ENCODE measurements at regions not wholly inside any gene's neighbourhood (a gene's known extent, or its start where the extent isn't known, plus 50 kb on each side); places are given as distances from the start of the nearest gene placed in this dataset.

DNA sequence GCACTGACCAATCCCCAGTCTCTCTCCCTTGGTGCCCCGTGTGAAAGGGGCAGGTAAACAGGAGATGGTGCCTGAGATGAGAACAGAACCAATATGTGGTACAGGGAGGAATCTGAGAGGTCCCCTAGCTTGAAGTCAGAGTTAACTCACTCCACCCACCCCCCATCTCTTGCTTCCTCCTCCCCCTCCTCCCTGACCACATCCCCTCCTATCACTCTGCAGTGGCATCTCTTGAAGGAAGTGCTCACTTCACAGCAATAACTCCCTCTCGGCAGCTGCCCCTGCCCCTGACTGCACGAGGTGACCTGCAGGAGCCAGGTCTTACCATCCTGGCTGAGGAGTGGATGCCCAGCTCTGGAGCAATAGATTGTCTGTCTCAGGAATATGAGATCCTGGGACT is 224.0 kb downstream of the GAS1 start:
- Histone ChIP-seq H3K4me1 (ENCODE audit: control insufficient read depth in 2 of 2, insufficient read depth in 2 of 2, low read length in 2 of 2) (no peaks in the 10 kb centered on the region), H3K9me3 (ENCODE audit: control insufficient read depth in 2 of 3, low read length in 3 of 3) (no peaks in the 10 kb centered on the region), H3K27me3 (ENCODE audit: control insufficient read depth in 2 of 2, insufficient read depth in 2 of 2, low read length in 2 of 2) (no peaks in the 10 kb centered on the region), H3K36me3 (ENCODE audit: control insufficient read depth in 2 of 3, insufficient read depth in 3 of 3, low read length in 3 of 3) (no peaks in the 10 kb centered on the region), H3K4me3 (ENCODE audit: low read length) (no peak overlapping the region), H3K27ac (ENCODE audit: low read depth, low read length) (no peak overlapping the region)
- DNase-seq, result peak in 1 of 9 donors; percentile 7
- H3K4me3 Mint-ChIP-seq, result no peak overlapping the region
- peak overlapping the region in 2 of 9 donors; percentile 19 to 51 for H3K27ac Mint-ChIP-seq
- peaks cover 0 to 4% (median 0%) of the 10 kb centered on the region in 11 donors for H3K9me3 Mint-ChIP-seq
- no peaks in the 10 kb centered on the region for H3K36me3 Mint-ChIP-seq
- peaks cover 0 to 8% (median 0%) of the 10 kb centered on the region in 7 donors for H3K4me1 Mint-ChIP-seq
- CTCF ChIA-PET, result no interaction called here
- POLR2A ChIA-PET, result no interaction called here
- peaks cover 0 to 10% (median 2%) of the 10 kb centered on the region in 5 donors for H3K27me3 Mint-ChIP-seq
- intact Hi-C loops (cut with micrococcal nuclease), result no loop called here
- peak; percentile 68 for ATAC-seq

DNA sequence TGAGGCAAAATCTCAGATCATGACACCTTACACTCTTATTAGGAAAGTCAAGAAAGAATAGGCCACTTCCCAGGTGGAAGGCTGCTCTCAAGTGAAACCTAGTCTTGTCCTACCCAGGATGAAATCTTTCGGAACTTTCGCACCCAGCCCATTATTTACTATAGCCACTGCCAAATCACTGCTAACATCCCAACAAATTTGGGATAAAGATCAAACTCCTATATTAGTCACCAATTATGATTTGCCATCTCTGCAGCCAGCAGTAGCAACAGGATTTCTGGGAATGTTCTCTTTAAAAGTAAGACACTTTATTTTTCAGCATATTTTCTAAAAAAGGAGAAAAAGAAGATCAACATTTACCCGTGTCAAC is 224.6 kb downstream of the GAS1 start:
- Mint-ChIP-seq H3K4me1 (peaks cover 0 to 8% (median 0%) of the 10 kb centered on the region in 7 donors), H3K9me3 (peaks cover 0 to 3% (median 0%) of the 10 kb centered on the region in 11 donors), H3K27me3 (peaks cover 0 to 9% (median 4%) of the 10 kb centered on the region in 5 donors), H3K27ac (peak overlapping the region in 1 of 9 donors; percentile 51), H3K4me3 (no peak overlapping the region), H3K36me3 (no peaks in the 10 kb centered on the region)
- no peak for ATAC-seq
- Histone ChIP-seq H3K4me3 (ENCODE audit: low read length) (no peak overlapping the region), H3K36me3 (ENCODE audit: control insufficient read depth in 2 of 3, insufficient read depth in 3 of 3, low read length in 3 of 3) (no peaks in the 10 kb centered on the region), H3K4me1 (ENCODE audit: control insufficient read depth in 2 of 2, insufficient read depth in 2 of 2, low read length in 2 of 2) (no peaks in the 10 kb centered on the region), H3K9me3 (ENCODE audit: control insufficient read depth in 2 of 3, low read length in 3 of 3) (no peaks in the 10 kb centered on the region), H3K27ac (ENCODE audit: low read depth, low read length) (no peak overlapping the region), H3K27me3 (ENCODE audit: control insufficient read depth in 2 of 2, insufficient read depth in 2 of 2, low read length in 2 of 2) (no peaks in the 10 kb centered on the region)
- intact Hi-C loops (cut with micrococcal nuclease), result no loop called here
- ChIA-PET POLR2A (no interaction called here), CTCF (no interaction called here)
- DNase-seq, result no peak

DNA sequence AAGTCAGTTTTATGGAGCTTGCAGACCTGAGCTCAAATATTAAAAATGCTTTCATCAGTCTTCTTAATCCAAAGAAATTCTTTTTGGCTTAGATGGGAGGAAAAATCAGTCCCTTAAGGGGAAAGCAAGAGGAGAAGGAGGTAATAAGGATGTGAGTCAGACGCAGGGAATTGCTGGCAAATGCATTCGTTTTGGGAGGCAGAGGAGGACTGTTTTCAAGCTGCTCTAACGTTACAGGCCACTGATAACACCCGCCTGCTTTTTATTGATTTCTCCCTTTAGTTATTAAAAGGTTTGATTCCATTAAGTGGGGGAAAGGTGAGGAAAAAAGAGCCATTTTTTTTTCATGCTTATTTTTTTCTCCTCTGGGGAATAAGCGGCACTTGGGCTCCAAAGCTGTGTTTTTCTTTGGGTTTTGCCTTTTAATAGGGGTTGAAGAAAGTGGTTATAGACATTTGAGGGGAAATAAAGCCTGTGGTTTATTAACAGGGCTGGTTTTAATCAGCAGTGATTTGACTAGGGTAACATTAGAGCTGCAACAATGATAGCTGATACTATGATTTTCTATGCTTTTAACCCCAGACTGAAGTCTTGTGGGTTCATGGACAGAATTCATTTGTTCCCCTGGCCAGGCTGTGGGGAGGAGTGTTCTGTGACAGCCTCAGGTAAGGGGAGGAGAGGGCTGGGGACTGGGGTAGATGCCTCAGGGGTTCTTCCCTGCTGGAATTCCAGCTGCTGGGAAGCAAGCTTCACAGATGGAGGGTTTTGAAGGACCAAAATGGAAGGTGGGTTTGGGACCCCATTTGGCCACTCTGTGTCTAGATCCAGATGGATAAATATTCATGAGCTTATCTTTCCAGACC is 225.2 kb downstream of the GAS1 start:
- no peak for ATAC-seq
- no peak overlapping the region for H3K27ac ChIP-seq (ENCODE audit: low read depth, low read length)
- intact Hi-C loops (cut with micrococcal nuclease), result no loop called here
- no peaks in the 10 kb centered on the region for H3K9me3 ChIP-seq (ENCODE audit: control insufficient read depth in 2 of 3, low read length in 3 of 3)
- H3K27me3 Mint-ChIP-seq, result peaks cover 0 to 10% (median 5%) of the 10 kb centered on the region in 5 donors
- no peak overlapping the region for H3K4me3 ChIP-seq (ENCODE audit: low read length)
- no peak overlapping the region for H3K27ac Mint-ChIP-seq
- H3K4me3 Mint-ChIP-seq, result no peak overlapping the region
- H3K9me3 Mint-ChIP-seq, result peaks cover 0 to 1% (median 0%) of the 10 kb centered on the region in 11 donors
- H3K36me3 ChIP-seq (ENCODE audit: control insufficient read depth in 2 of 3, insufficient read depth in 3 of 3, low read length in 3 of 3), result no peaks in the 10 kb centered on the region
- no peaks in the 10 kb centered on the region for H3K36me3 Mint-ChIP-seq
- CTCF ChIA-PET, result no interaction called here
- DNase-seq, result no peak
- H3K4me1 ChIP-seq (ENCODE audit: control insufficient read depth in 2 of 2, insufficient read depth in 2 of 2, low read length in 2 of 2), result no peaks in the 10 kb centered on the region
- peaks cover 0 to 8% (median 0%) of the 10 kb centered on the region in 7 donors for H3K4me1 Mint-ChIP-seq
- POLR2A ChIA-PET, result no interaction called here
- no peaks in the 10 kb centered on the region for H3K27me3 ChIP-seq (ENCODE audit: control insufficient read depth in 2 of 2, insufficient read depth in 2 of 2, low read length in 2 of 2)

DNA sequence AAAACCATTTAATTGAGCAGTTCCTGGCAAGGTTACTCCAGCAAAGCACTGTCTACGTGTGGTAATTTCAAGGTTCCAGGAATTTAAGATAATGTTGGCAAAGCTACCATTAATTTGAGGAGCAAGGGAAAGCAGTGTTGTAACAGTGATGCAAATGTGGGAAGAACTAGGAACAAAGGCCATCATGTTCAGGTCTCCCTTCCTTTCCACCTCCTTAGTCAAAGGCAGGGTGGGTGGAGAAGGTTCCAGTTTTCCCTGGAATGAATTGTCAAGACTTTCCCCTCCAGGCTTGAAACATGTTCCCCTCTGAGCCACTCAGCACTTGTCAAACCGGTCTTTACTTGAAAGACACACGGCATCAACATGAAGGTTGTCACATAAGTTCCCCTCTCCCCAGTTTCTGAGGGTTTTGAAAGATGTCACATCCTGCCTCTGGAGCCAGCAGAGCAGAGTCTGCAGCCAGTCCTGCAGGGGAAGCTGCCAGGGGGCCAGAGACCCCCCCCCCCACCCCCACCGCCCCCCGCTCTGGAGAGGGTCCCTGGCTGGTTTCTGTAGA is 226.0 kb downstream of the GAS1 start:
- no peaks in the 10 kb centered on the region for H3K36me3 ChIP-seq (ENCODE audit: control insufficient read depth in 2 of 3, insufficient read depth in 3 of 3, low read length in 3 of 3)
- Mint-ChIP-seq H3K27me3 (peaks cover 0 to 13% (median 6%) of the 10 kb centered on the region in 5 donors), H3K27ac (no peak overlapping the region), H3K36me3 (no peaks in the 10 kb centered on the region), H3K4me1 (peaks cover 0 to 8% (median 0%) of the 10 kb centered on the region in 7 donors), H3K4me3 (no peak overlapping the region), H3K9me3 (peaks cover 0 to 1% (median 0%) of the 10 kb centered on the region in 11 donors)
- H3K27me3 ChIP-seq (ENCODE audit: control insufficient read depth in 2 of 2, insufficient read depth in 2 of 2, low read length in 2 of 2), result no peaks in the 10 kb centered on the region
- ChIA-PET POLR2A (no interaction called here), CTCF (no interaction called here)
- H3K9me3 ChIP-seq (ENCODE audit: control insufficient read depth in 2 of 3, low read length in 3 of 3), result no peaks in the 10 kb centered on the region
- DNase-seq (no peak), ATAC-seq (no peak)
- H3K27ac ChIP-seq (ENCODE audit: low read depth, low read length), result no peak overlapping the region
- intact Hi-C loops (cut with micrococcal nuclease), result no loop called here
- H3K4me3 ChIP-seq (ENCODE audit: low read length), result no peak overlapping the region
- H3K4me1 ChIP-seq (ENCODE audit: control insufficient read depth in 2 of 2, insufficient read depth in 2 of 2, low read length in 2 of 2), result no peaks in the 10 kb centered on the region

DNA sequence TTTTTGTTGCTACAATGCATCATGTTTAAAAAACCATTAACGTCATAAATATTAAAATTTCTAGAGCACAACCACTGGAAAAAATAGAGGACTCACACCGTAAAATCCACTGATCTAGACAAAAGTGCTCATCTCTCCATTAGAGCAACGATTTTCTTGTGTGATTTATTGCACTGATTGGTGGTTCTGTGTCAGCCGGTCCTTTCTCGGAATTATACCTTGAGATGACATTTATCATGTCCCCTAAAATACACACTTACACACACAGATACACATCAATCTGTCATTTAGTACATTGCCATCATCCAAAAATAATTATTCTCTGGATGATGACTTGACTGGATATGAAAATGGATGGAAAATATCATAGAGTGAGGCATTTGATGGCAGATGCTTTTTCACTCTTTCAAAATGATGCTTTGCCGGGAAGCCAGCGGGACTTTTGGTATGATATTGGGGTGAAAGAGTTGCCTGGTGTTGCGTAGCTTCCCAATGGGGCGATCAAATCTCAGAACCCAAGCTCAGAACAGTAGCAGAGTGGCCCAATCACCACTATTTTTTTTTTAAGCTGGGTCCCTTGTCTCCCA is 226.6 kb downstream of the GAS1 start:
- no peaks in the 10 kb centered on the region for H3K9me3 ChIP-seq (ENCODE audit: control insufficient read depth in 2 of 3, low read length in 3 of 3)
- Mint-ChIP-seq H3K27me3 (peaks cover 0 to 19% (median 7%) of the 10 kb centered on the region in 5 donors), H3K4me1 (peaks cover 0 to 8% (median 0%) of the 10 kb centered on the region in 7 donors), H3K4me3 (no peak overlapping the region), H3K27ac (no peak overlapping the region), H3K36me3 (no peaks in the 10 kb centered on the region), H3K9me3 (peaks cover 0 to 2% (median 0%) of the 10 kb centered on the region in 11 donors)
- H3K27me3 ChIP-seq (ENCODE audit: control insufficient read depth in 2 of 2, insufficient read depth in 2 of 2, low read length in 2 of 2), result no peaks in the 10 kb centered on the region
- no peak overlapping the region for H3K4me3 ChIP-seq (ENCODE audit: low read length)
- CTCF ChIA-PET, result no interaction called here
- ATAC-seq (no peak), DNase-seq (no peak)
- intact Hi-C loops (cut with micrococcal nuclease), result no loop called here
- no peak overlapping the region for H3K27ac ChIP-seq (ENCODE audit: low read depth, low read length)
- no peaks in the 10 kb centered on the region for H3K36me3 ChIP-seq (ENCODE audit: control insufficient read depth in 2 of 3, insufficient read depth in 3 of 3, low read length in 3 of 3)
- H3K4me1 ChIP-seq (ENCODE audit: control insufficient read depth in 2 of 2, insufficient read depth in 2 of 2, low read length in 2 of 2), result no peaks in the 10 kb centered on the region
- POLR2A ChIA-PET, result no interaction called here

- Histone ChIP-seq H3K36me3 (ENCODE audit: control insufficient read depth in 2 of 3, insufficient read depth in 3 of 3, low read length in 3 of 3) (no peaks in the 10 kb centered on the region), H3K27ac (ENCODE audit: low read depth, low read length) (no peak overlapping the region), H3K4me3 (ENCODE audit: low read length) (no peak overlapping the region), H3K27me3 (ENCODE audit: control insufficient read depth in 2 of 2, insufficient read depth in 2 of 2, low read length in 2 of 2) (no peaks in the 10 kb centered on the region), H3K9me3 (ENCODE audit: control insufficient read depth in 2 of 3, low read length in 3 of 3) (no peaks in the 10 kb centered on the region), H3K4me1 (ENCODE audit: control insufficient read depth in 2 of 2, insufficient read depth in 2 of 2, low read length in 2 of 2) (no peaks in the 10 kb centered on the region)
- Mint-ChIP-seq H3K9me3 (peaks cover 0 to 4% (median 0%) of the 10 kb centered on the region in 11 donors), H3K27me3 (peaks cover 0 to 20% (median 7%) of the 10 kb centered on the region in 5 donors), H3K4me3 (no peak overlapping the region), H3K36me3 (no peaks in the 10 kb centered on the region), H3K27ac (no peak overlapping the region), H3K4me1 (peaks cover 0 to 6% (median 0%) of the 10 kb centered on the region in 7 donors)
- ChIA-PET POLR2A (no interaction called here), CTCF (no interaction called here)
- ATAC-seq (no peak), DNase-seq (no peak)
- intact Hi-C loops (cut with micrococcal nuclease), result no loop called here
Measured at GRCh38 chr9:86718388-86719049, 228.8 kb downstream of the GAS1 start.
